ENCODE measurements at regions not wholly inside any gene's neighbourhood (a gene's known extent, or its start where the extent isn't known, plus 50 kb on each side); places are given as distances from the start of the nearest gene placed in this dataset.

DNA sequence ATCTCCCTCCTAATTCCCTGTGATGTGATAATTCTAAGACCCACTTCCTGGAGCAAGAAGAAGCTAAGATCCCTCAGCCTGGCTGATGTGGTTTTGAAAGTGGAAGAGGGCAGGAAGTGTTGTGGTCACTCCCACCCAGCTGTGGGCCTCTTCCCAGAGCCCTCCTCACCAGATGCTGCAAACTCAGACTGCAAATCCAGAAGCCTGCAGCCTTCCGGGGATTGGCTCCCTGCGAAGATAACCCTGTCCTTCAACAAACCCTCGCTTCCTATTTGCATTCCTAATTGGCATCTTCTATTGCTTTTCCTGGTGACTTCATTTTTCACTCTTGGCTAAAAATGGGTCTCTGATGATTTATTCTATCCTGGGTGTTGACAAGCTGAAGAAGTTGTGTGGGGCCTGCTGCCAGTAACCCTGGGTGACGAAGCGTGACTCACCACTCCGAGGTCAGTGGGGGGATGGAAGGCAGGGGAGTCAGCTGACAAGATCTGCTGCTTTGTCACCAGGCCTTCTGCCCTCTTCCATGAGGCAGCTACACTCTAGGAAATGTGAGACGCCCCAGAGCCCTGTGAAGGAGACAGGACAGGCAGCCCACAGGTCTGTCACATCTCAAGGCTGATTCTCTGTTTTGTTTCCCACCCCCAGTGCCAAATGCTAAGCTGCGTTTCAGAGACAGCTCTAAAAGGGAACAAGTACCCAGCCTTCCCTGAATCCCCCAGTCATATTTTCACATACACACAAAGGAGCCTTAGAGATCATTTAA, 99.7 kb upstream of the LIPC start (continued):
- TF ChIP-seq, protein P1, sequence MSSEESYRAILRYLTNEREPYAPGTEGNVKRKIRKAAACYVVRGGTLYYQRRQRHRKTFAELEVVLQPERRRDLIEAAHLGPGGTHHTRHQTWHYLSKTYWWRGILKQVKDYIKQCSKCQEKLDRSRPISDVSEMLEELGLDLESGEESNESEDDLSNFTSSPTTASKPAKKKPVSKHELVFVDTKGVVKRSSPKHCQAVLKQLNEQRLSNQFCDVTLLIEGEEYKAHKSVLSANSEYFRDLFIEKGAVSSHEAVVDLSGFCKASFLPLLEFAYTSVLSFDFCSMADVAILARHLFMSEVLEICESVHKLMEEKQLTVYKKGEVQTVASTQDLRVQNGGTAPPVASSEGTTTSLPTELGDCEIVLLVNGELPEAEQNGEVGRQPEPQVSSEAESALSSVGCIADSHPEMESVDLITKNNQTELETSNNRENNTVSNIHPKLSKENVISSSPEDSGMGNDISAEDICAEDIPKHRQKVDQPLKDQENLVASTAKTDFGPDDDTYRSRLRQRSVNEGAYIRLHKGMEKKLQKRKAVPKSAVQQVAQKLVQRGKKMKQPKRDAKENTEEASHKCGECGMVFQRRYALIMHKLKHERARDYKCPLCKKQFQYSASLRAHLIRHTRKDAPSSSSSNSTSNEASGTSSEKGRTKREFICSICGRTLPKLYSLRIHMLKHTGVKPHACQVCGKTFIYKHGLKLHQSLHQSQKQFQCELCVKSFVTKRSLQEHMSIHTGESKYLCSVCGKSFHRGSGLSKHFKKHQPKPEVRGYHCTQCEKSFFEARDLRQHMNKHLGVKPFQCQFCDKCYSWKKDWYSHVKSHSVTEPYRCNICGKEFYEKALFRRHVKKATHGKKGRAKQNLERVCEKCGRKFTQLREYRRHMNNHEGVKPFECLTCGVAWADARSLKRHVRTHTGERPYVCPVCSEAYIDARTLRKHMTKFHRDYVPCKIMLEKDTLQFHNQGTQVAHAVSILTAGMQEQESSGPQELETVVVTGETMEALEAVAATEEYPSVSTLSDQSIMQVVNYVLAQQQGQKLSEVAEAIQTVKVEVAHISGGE (CRISPR knock-in tag; IDR thresholded peaks at IDR 0.05): no peak
- TF ChIP-seq MXI1 (IDR thresholded peaks at IDR 0.05; ENCODE audit: low read depth, low read length) (peak; percentile 87), SMAD5 (IDR thresholded peaks at IDR 0.05; ENCODE audit: low read depth) (no peak), SIX5 (IDR thresholded peaks at IDR 0.05; ENCODE audit: low read depth, low read length, severe bottlenecking) (no peak), HSF1 (IDR thresholded peaks at IDR 0.05; ENCODE audit: low read depth, low read length) (no peak), ZZZ3 (IDR thresholded peaks at IDR 0.05; ENCODE audit: control insufficient read depth, insufficient read length, low read depth) (no peak), SIN3A (IDR thresholded peaks at IDR 0.05; ENCODE audit: low read depth, low read length) (peak; percentile 44; the same call in 1 of the 2 replicates), MTA2 (IDR thresholded peaks at IDR 0.05; ENCODE audit: low read depth) (peak; percentile 89), USF2 (IDR thresholded peaks at IDR 0.05; ENCODE audit: borderline replicate concordance, low read depth, low read length) (peak; percentile 68), ATF2 (IDR thresholded peaks at IDR 0.05; ENCODE audit: low read length) (peak; percentile 50; the same call in 1 of the 2 replicates), ETV6 (conservative IDR thresholded peaks at IDR 0.05 in 1 of 2, IDR thresholded peaks at IDR 0.05 in 1 of 2; ENCODE audit: borderline replicate concordance in 1 of 2, low read depth in 1 of 2) (peak in 1 of 2 experiments; percentile 85; a peak in 2 of 4 replicates), FOS (IDR thresholded peaks at IDR 0.05; ENCODE audit: borderline replicate concordance, extremely low read depth, insufficient read length) (no peak), FOXK2 (IDR thresholded peaks at IDR 0.05) (peak; percentile 60; the same call in 1 of the 2 replicates), JUND (IDR thresholded peaks at IDR 0.05; ENCODE audit: low read depth, low read length) (peak; percentile 72; the same call in 1 of the 2 replicates), NR2C1 (IDR thresholded peaks at IDR 0.05) (peak; percentile 74), ZNF217 (IDR thresholded peaks at IDR 0.05) (peak; percentile 40; the same call in 1 of the 2 replicates), ATF7 (IDR thresholded peaks at IDR 0.05; ENCODE audit: low read depth) (peak; percentile 96), TCF3 (IDR thresholded peaks at IDR 0.05; ENCODE audit: borderline replicate concordance, insufficient read depth, low read depth, low read length) (no peak), BACH1 (IDR thresholded peaks at IDR 0.05; ENCODE audit: borderline replicate concordance) (peak; percentile 95; the same call in 1 of the 2 replicates), PAX8 (IDR thresholded peaks at IDR 0.05) (peak; percentile 83; the same call in 1 of the 2 replicates), LARP7 (IDR thresholded peaks at IDR 0.05) (no peak; the same call in 1 of the 2 replicates), MAX (IDR thresholded peaks at IDR 0.05; ENCODE audit: low read depth, low read length) (peak; percentile 61; the same call in 1 of the 2 replicates), RAD21 (IDR thresholded peaks at IDR 0.05; ENCODE audit: insufficient read depth, low read depth, low read length) (0 out of 2 replicates have a peak, but pooled peaks have one; percentile 2)
